ENCODE measurements at regions not wholly inside any gene's neighbourhood (a gene's known extent, or its start where the extent isn't known, plus 50 kb on each side); places are given as distances from the start of the nearest gene placed in this dataset.

DNA sequence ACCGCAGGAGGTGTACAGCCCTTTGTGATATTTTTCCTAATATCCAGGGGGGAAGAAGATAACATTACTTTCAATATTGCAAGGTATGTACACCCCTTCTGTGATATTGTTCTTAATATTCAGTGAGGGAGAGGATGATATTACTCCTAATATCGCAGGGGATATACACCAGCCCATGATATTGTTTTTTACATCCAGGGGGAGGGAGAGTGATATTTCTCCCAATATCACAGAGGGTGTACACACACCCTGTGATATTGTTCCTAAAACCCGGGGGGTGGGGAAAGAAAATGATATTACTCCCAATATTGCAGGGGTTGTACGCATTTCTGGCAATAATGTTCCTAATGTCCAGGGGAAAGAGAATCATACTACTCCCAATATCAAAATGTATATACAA, 58.0 kb upstream of the SLC25A48 start:
- no peak overlapping the region for H3K56ac ChIP-seq (replicated peaks; ENCODE audit: insufficient read length, low read depth, low read length)
- H2BK12ac ChIP-seq (ENCODE audit: low read depth, low read length), result no peak overlapping the region
- H3K9me3 ChIP-seq (ENCODE audit: insufficient read depth in 2 of 2, low read depth in 1 of 2, low read length in 1 of 2), result peaks cover 0 to 11% of the 10 kb centered on the region in 2 experiments; a peak in 2 of 4 replicates
- no peak overlapping the region for H2BK20ac ChIP-seq (ENCODE audit: low read length)
- no peak overlapping the region for H4K5ac ChIP-seq (ENCODE audit: insufficient read length, low read depth, low read length)
- H3K18ac ChIP-seq (ENCODE audit: extremely low read depth, low read length), result no peak overlapping the region
- 70% methylated on average over 4 of the region's 4 CpGs; no CpG with 5 or more reads in 1 of the 2 experiments for WGBS, 2 experiments (ENCODE audit: extremely low coverage in 1 of 2, insufficient coverage in 1 of 2, insufficient read length in 1 of 2, insufficient replicate concordance in 2 of 2, low coverage in 1 of 2, low lambda C conversion rate in 2 of 2, missing lambda C conversion rate in 1 of 2)
- no peak for DNase-seq (ENCODE audit: low read depth in 1 of 2, low spot score in 2 of 2)
- no peaks in the 10 kb centered on the region for H3K79me2 ChIP-seq (ENCODE audit: control insufficient read depth in 1 of 2, insufficient read depth in 2 of 2, low read length in 2 of 2)
- H2AFZ ChIP-seq (ENCODE audit: low read length), result no peak overlapping the region
- no peak overlapping the region for H2BK5ac ChIP-seq (ENCODE audit: low read depth, low read length)
- no peak overlapping the region for H3K9ac ChIP-seq (replicated peaks in 1 of 4; ENCODE audit: extremely low read depth in 1 of 4, low read depth in 3 of 4, low read length in 3 of 4)
- H3K14ac ChIP-seq (ENCODE audit: insufficient read length), result no peak overlapping the region
- no peak overlapping the region for H2BK15ac ChIP-seq (ENCODE audit: low read length)
- no peaks in the 10 kb centered on the region for H3K23me2 ChIP-seq (ENCODE audit: low read depth, low read length)
- H4K91ac ChIP-seq (replicated peaks; ENCODE audit: insufficient read length, low read length), result no peak overlapping the region
- ChIA-PET POLR2A (ENCODE audit: partially characterized antibody) (no interaction called here), CTCF (ENCODE audit: partially characterized antibody) (no interaction called here)
- no peak overlapping the region for H3K4ac ChIP-seq (replicated peaks; ENCODE audit: insufficient read length, low read depth, low read length)
- H4K20me1 ChIP-seq (replicated peaks in 1 of 2; ENCODE audit: control insufficient read depth in 1 of 2, insufficient read depth in 2 of 2, low read length in 2 of 2), result no peaks in the 10 kb centered on the region
- no peaks in the 10 kb centered on the region for H3K27me3 ChIP-seq (replicated peaks in 1 of 4; ENCODE audit: control insufficient read depth in 3 of 4, extremely low read depth in 1 of 4, insufficient read depth in 3 of 4, low read length in 3 of 4)
- no peak for FAIRE-seq
- H3K4me2 ChIP-seq (ENCODE audit: insufficient read depth in 1 of 2, low read depth in 2 of 2, low read length in 2 of 2), result no peak overlapping the region
- no peak overlapping the region for H3K4me3 ChIP-seq (ENCODE audit: extremely low read depth in 1 of 4, insufficient read depth in 2 of 4, low read depth in 3 of 4, low read length in 4 of 4)
- H3K4me1 ChIP-seq (replicated peaks in 1 of 4; ENCODE audit: control insufficient read depth in 3 of 4, insufficient read depth in 4 of 4, low read length in 3 of 4), result no peaks in the 10 kb centered on the region
- H4K8ac ChIP-seq (ENCODE audit: extremely low read depth, insufficient read depth, low read length), result no peak overlapping the region
- no peak overlapping the region for H3K27ac ChIP-seq (ENCODE audit: low read depth, low read length)
- no peak overlapping the region for H2AK5ac ChIP-seq (ENCODE audit: low read depth, low read length)
- H2BK120ac ChIP-seq (replicated peaks; ENCODE audit: low read depth, low read length), result no peak overlapping the region
- H3K36me3 ChIP-seq (ENCODE audit: control insufficient read depth in 2 of 4, insufficient read depth in 4 of 4, low read length in 3 of 4), result no peaks in the 10 kb centered on the region
- H3K23ac ChIP-seq (ENCODE audit: insufficient read length), result no peak overlapping the region
- no peaks in the 10 kb centered on the region for H3K79me1 ChIP-seq (ENCODE audit: low read depth, low read length)
- TF ChIP-seq CHD7 (IDR thresholded peaks at IDR 0.05; ENCODE audit: insufficient replicate concordance, low read length), result no peak

Measured in H1 (cell line).